ENCODE measurements at regions not wholly inside any gene's neighbourhood (a gene's known extent, or its start where the extent isn't known, plus 50 kb on each side); places are given as distances from the start of the nearest gene placed in this dataset.

DNA sequence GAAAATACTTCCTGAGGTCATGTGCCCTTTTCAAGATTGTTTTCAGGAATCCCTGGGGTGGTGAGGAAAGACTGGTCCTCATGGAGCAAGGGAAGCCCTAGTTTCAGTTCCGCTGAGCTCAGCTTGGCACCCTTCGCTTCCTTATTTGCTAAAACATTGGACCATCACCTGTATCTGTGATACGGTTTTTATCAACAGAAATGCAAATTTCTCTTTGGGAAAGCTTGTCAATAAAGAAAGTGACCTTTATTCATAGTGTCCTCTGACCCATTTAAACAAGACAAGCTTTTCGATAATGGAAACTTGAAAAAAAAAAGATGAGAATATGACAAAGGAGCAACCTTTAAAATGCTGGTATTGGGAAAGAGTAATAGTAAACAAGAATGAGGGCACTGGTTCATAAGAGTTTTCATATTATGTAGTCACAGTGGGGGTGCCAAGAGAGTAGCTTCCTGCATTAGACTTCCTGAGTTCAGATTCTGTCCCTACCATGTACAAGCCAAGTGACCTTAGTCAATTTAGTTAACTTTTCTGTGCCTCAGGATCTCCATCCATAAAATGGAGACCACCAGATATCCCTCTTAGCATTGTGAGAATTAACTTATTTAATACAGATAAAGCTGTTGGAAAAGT is 57.0 kb upstream of the RAI2 start:
- DNase-seq = no peak

DNA sequence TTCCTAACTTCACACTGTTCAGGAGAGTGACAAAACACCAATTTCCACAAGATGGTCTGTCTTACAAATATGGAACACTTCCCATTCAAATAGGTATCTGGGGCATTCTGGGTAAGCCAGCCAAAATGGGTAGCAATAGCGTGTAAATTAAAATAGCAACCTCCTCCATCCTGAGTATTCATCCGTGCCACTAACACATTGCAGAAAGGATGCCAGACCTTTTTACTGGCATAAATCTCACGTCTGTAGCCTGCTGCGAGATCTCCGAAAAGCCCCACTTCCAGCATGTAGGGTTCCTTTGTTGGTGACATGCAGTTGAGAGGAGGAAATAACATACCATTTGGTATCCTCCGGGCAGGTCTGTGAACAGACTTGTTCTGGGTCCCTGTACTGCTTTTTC is 52.7 kb upstream of the RAI2 start:
- DNase-seq = no peak

Data from stimulated activated naive CD4-positive, alpha-beta T cell (primary cell).